ENCODE measurements at regions not wholly inside any gene's neighbourhood (a gene's known extent, or its start where the extent isn't known, plus 50 kb on each side); places are given as distances from the start of the nearest gene placed in this dataset.

DNA sequence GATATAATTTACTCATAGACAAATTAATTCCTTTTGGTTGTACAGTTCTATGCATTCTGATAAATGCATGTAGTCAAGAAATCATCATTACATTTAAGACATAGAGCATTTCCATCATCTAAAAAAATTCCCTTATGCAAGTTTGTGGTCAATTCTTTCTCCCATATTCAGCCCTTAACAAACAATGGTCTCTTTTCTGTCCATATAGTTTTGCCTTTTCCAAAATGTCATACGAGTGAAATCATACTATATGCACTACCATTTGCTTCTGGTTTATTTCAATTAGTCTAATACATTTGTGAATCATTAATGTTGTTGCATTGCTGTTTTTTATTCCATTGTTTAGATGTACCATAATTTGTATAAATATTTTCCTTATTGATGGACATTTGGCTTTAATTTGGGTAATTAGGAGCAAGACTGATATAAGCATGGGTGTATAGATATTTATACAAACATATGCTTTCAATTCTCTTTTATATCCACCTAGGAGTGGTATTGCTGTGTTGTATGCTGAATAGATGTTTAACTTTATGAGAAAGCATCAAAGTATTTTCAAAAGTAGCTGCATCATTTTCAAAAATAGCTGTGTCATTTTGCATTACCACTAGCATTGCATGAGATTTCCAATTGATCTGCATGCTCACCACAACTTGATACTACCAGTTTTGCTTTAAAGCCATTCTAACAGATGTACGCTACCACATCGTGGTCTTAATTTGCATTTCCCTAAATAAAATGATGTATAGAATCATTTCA is 397.0 kb upstream of the ADAMTS5 start:
- no peak overlapping the region for H3K27ac ChIP-seq

GRCh38 chr21:27362249-27362648 is 395.4 kb upstream of the ADAMTS5 start:
- Histone ChIP-seq H3K27me3 (no peaks in the 10 kb centered on the region), H3K36me3 (no peaks in the 10 kb centered on the region), H3K27ac (no peak overlapping the region), H3K4me1 (no peaks in the 10 kb centered on the region), H3K9me3 (no peaks in the 10 kb centered on the region), H3K4me3 (no peak overlapping the region)
- intact Hi-C loops (cut with DNase I) = no loop called here
- DNase-seq (ENCODE audit: extremely low spot score in 2 of 2) = no peak
- TF ChIP-seq POLR2AphosphoS5 (IDR thresholded peaks at IDR 0.05; ENCODE audit: insufficient read depth in 1 of 2, low read depth in 1 of 2) (no peak), POLR2A (IDR thresholded peaks at IDR 0.05) (no peak)
- TF ChIP-seq, protein P1, sequence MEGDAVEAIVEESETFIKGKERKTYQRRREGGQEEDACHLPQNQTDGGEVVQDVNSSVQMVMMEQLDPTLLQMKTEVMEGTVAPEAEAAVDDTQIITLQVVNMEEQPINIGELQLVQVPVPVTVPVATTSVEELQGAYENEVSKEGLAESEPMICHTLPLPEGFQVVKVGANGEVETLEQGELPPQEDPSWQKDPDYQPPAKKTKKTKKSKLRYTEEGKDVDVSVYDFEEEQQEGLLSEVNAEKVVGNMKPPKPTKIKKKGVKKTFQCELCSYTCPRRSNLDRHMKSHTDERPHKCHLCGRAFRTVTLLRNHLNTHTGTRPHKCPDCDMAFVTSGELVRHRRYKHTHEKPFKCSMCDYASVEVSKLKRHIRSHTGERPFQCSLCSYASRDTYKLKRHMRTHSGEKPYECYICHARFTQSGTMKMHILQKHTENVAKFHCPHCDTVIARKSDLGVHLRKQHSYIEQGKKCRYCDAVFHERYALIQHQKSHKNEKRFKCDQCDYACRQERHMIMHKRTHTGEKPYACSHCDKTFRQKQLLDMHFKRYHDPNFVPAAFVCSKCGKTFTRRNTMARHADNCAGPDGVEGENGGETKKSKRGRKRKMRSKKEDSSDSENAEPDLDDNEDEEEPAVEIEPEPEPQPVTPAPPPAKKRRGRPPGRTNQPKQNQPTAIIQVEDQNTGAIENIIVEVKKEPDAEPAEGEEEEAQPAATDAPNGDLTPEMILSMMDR (IDR thresholded peaks at IDR 0.05) = no peak

More for the DNA sequence above, 397.0 kb upstream of the ADAMTS5 start:
- Histone ChIP-seq H3K4me1 (no peaks in the 10 kb centered on the region), H3K27me3 (no peaks in the 10 kb centered on the region), H3K4me3 (no peak overlapping the region), H3K36me3 (no peaks in the 10 kb centered on the region), H3K9me3 (no peaks in the 10 kb centered on the region)
- no peak for TF ChIP-seq POLR2A (IDR thresholded peaks at IDR 0.05)
- TF ChIP-seq, protein P1 (IDR thresholded peaks at IDR 0.05) = no peak
- no peak for TF ChIP-seq POLR2AphosphoS5 (IDR thresholded peaks at IDR 0.05; ENCODE audit: insufficient read depth in 1 of 2, low read depth in 1 of 2)
- no peak for DNase-seq (ENCODE audit: extremely low spot score in 2 of 2)
- intact Hi-C loops (cut with DNase I) = no loop called here

DNA sequence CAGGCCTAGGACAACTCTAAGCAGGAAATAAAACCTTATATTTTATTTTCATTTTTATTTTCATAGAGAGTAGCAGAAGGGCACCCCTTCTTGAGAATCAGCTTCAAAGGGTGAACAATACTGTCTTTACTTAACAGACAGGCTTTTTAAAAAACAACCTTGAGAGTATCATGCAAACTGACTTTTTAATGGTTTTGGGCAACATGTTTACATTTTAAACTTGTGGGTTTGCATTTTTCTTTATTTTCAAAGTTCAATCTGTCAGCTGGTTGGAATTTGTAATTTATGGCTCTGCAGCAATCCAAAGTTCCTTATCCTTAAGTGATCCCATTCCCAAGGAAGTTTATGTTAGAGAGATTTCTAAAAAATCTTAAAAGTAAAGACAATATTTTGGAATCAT is 392.3 kb upstream of the ADAMTS5 start:
- Histone ChIP-seq H3K9me3 (no peaks in the 10 kb centered on the region), H3K27ac (no peak overlapping the region), H3K36me3 (no peaks in the 10 kb centered on the region), H3K27me3 (no peaks in the 10 kb centered on the region), H3K4me1 (no peaks in the 10 kb centered on the region), H3K4me3 (no peak overlapping the region)
- intact Hi-C loops (cut with DNase I) = no loop called here
- no peak for DNase-seq (ENCODE audit: extremely low spot score in 2 of 2)
- TF ChIP-seq POLR2A (IDR thresholded peaks at IDR 0.05) = no peak
- TF ChIP-seq, protein P1 (IDR thresholded peaks at IDR 0.05) = no peak
- TF ChIP-seq POLR2AphosphoS5 (IDR thresholded peaks at IDR 0.05; ENCODE audit: insufficient read depth in 1 of 2, low read depth in 1 of 2) = no peak

DNA sequence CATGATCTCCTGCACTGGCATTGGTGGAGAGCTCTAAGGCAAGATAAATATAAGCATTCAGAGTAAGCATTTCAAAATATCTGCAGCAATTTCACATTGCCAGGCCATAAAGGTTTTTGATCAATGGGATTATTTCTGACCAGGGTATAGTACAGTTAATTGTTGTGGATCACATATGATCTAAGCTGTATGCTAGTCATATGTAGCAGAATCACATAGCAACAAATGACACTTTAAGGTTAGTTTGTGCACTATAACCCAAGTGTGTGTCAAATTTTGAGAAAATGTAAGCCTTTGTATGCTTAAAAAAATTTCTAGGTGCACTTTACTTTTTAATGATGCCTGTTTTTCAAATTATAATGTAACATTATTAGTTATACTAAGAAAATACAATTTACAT is 386.0 kb upstream of the ADAMTS5 start:
- no peak for DNase-seq (ENCODE audit: extremely low spot score in 2 of 2)
- TF ChIP-seq POLR2A (IDR thresholded peaks at IDR 0.05) = no peak
- TF ChIP-seq, protein P1 (IDR thresholded peaks at IDR 0.05) = no peak
- no peak for TF ChIP-seq POLR2AphosphoS5 (IDR thresholded peaks at IDR 0.05; ENCODE audit: insufficient read depth in 1 of 2, low read depth in 1 of 2)
- H3K36me3 ChIP-seq = no peaks in the 10 kb centered on the region
- H3K4me1 ChIP-seq = no peaks in the 10 kb centered on the region
- no peak overlapping the region for H3K4me3 ChIP-seq
- no peak overlapping the region for H3K27ac ChIP-seq
- H3K27me3 ChIP-seq = no peaks in the 10 kb centered on the region
- intact Hi-C loops (cut with DNase I) = no loop called here
- H3K9me3 ChIP-seq = no peaks in the 10 kb centered on the region

DNA sequence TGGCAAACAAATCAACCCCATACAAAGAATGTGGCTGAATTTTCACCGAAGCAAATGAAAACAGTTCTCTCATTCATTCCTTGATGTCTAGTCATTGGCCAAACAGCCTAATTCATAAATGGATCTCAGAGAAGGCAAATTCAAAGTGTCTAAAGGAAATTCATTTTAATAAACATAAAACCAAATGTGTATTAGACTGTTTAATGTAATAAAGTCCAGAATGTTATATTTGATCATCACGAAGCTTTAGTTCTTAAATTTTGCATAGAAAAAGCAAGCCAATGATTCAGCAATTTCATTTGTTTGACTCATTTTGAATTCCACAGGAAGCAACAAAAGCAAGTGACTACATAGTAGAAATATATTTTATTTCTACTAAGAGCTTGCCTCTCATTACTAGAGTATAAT is 379.2 kb upstream of the ADAMTS5 start:
- Histone ChIP-seq H3K36me3 (no peaks in the 10 kb centered on the region), H3K27ac (no peak overlapping the region), H3K4me3 (no peak overlapping the region), H3K27me3 (no peaks in the 10 kb centered on the region), H3K4me1 (no peaks in the 10 kb centered on the region), H3K9me3 (no peaks in the 10 kb centered on the region)
- TF ChIP-seq POLR2A (IDR thresholded peaks at IDR 0.05) = no peak
- intact Hi-C loops (cut with DNase I) = no loop called here
- no peak for DNase-seq (ENCODE audit: extremely low spot score in 2 of 2)

Data from vagina (tissue), 2 donors.